ENCODE measurements at regions not wholly inside any gene's neighbourhood (a gene's known extent, or its start where the extent isn't known, plus 50 kb on each side); places are given as distances from the start of the nearest gene placed in this dataset.

DNA sequence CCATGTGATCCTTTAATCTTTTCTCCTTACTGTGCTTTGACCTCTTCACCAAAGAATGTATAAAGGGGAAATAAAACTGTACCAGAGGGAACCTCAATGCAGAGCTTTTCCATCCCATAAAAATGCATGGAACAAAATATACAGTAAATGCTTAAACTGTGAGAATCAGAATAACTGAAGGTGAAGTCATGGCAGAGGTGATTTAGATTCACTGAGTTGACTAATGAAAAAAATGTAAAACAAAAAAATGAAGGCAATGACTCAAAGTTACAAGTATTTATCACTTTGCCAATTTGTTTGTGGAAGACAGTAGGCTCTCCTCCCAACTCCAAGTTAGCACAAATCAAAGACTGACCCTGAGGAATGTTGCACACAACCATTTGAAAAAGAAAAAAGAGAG, 1331.6 kb upstream of the SORCS1 start:
- Histone ChIP-seq H3K27ac (ENCODE audit: low read depth) (no peak overlapping the region), H3K36me3 (ENCODE audit: insufficient read depth) (no peaks in the 10 kb centered on the region), H3K4me1 (ENCODE audit: insufficient read depth) (no peaks in the 10 kb centered on the region), H3K4me3 (ENCODE audit: low read depth, low read length) (no peak overlapping the region)
- DNase-seq (ENCODE audit: extremely low spot score): no peak

DNA sequence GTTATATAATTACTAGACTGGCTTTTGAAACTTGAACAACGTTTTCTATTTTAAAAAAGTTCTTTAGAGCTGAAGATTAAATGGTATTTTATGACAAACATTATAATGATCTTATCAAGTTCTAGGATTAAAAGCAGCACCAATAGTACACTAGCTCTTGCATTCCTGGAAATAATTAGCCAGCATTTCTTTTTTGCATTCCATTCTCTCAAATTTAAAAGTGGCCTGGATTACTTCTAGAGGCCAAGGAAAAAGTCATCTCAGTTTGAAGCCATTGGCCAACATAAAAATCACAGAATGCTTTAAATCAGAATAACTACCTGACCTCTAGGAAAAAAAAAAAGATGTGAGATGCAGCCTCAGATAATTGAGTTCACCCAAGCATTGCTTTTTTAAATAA, 1326.4 kb upstream of the SORCS1 start:
- Histone ChIP-seq H3K4me1 (ENCODE audit: insufficient read depth) (no peaks in the 10 kb centered on the region), H3K4me3 (ENCODE audit: low read depth, low read length) (no peak overlapping the region), H3K36me3 (ENCODE audit: insufficient read depth) (no peaks in the 10 kb centered on the region), H3K27ac (ENCODE audit: low read depth) (no peak overlapping the region)
- WGBS: 19% methylated on average over 1 of the region's 1 CpG
- no peak for DNase-seq (ENCODE audit: extremely low spot score)

- WGBS: 97% methylated on average over 1 of the region's 1 CpG
- no peak for DNase-seq (ENCODE audit: extremely low spot score)
Observed at GRCh38 chr10:108471420-108471819, 1306.9 kb upstream of the SORCS1 start.

DNA sequence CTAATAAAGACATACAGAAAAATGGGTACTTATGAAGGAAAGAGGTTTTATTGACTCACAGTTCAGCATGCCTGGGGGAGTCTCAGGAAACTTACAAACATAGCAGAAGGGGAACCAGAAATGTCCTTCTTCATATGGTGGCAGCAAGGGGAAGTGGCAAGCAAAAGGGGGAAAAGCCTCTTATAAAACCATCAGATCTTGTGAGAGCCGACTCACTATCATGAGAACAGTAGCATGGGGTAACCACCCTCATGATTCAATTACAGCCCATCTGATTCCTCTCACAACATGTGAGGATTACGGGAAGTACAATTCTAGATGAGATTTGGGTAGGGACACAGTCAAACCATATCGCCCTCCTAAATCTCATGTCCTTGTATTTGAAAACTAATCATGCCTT, 1305.4 kb upstream of the SORCS1 start:
- Histone ChIP-seq H3K4me3 (ENCODE audit: low read depth, low read length) (no peak overlapping the region), H3K36me3 (ENCODE audit: insufficient read depth) (no peaks in the 10 kb centered on the region), H3K27ac (ENCODE audit: low read depth) (no peak overlapping the region), H3K4me1 (ENCODE audit: insufficient read depth) (no peaks in the 10 kb centered on the region)
- 62% methylated on average over 3 of the region's 3 CpGs for whole genome bisulfite sequencing
- no peak for DNase-seq (ENCODE audit: extremely low spot score)

More at GRCh38 chr10:108471420-108471819, 1306.9 kb upstream of the SORCS1 start:
- no peak overlapping the region for H3K4me3 ChIP-seq (ENCODE audit: low read depth, low read length)
- H3K27ac ChIP-seq (ENCODE audit: low read depth): no peak overlapping the region
- no peaks in the 10 kb centered on the region for H3K36me3 ChIP-seq (ENCODE audit: insufficient read depth)
- H3K4me1 ChIP-seq (ENCODE audit: insufficient read depth): no peaks in the 10 kb centered on the region

- H3K4me3 ChIP-seq (ENCODE audit: low read depth, low read length): peak overlapping the region; percentile 62
- H3K27ac ChIP-seq (ENCODE audit: low read depth): no peak overlapping the region
- no peaks in the 10 kb centered on the region for H3K36me3 ChIP-seq (ENCODE audit: insufficient read depth)
- no peaks in the 10 kb centered on the region for H3K4me1 ChIP-seq (ENCODE audit: insufficient read depth)
- 3% methylated on average over 62 of the region's 62 CpGs for WGBS
- DNase-seq (ENCODE audit: extremely low spot score): no peak
Observed at GRCh38 chr10:108465871-108466641, 1301.5 kb upstream of the SORCS1 start.

DNA sequence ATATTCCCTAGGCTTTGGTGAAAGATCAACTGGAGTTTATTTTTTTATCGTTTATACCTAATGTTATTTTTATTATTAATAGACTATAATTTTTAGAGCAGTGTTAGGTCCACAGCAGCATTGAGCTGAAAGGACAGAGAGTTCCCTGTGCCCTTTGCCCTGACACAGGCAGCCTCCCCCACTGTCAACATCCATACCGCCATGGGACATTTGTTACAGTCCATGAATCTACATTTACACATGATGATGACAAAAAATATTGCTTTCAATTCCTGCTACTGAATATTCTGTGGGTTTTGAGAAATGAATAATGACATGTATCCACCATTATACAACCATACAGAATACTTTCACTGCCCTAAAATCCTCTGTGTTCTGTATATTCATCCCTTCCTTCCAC, 1297.5 kb upstream of the SORCS1 start:
- Histone ChIP-seq H3K27ac (ENCODE audit: low read depth) (no peak overlapping the region), H3K4me3 (ENCODE audit: low read depth, low read length) (no peak overlapping the region), H3K4me1 (ENCODE audit: insufficient read depth) (no peaks in the 10 kb centered on the region), H3K36me3 (ENCODE audit: insufficient read depth) (no peaks in the 10 kb centered on the region)
- no peak for DNase-seq (ENCODE audit: extremely low spot score)
- 95% methylated on average over 2 of the region's 2 CpGs for WGBS

DNA sequence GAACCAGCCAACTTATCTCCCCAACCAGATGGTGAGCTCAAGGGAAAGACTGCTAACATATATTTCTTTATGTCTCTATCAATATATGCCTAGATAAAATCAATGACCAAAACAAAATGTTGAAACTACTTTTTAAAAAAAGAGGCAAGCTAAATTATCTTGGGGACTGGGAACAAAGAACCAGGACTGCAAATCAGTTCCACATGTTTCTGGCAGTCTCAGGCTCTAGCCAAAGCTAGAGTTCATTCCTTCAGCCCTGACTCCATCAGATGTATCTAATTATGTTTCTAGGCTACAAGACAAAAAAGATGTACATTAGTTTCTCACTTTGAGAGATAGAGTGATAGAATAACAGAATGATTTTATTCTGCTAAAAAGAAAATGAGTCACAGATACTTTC, 1290.3 kb upstream of the SORCS1 start:
- Histone ChIP-seq H3K4me1 (ENCODE audit: insufficient read depth) (no peaks in the 10 kb centered on the region), H3K27ac (ENCODE audit: low read depth) (no peak overlapping the region)
- peak; percentile 42 for DNase-seq (ENCODE audit: extremely low spot score)

DNA sequence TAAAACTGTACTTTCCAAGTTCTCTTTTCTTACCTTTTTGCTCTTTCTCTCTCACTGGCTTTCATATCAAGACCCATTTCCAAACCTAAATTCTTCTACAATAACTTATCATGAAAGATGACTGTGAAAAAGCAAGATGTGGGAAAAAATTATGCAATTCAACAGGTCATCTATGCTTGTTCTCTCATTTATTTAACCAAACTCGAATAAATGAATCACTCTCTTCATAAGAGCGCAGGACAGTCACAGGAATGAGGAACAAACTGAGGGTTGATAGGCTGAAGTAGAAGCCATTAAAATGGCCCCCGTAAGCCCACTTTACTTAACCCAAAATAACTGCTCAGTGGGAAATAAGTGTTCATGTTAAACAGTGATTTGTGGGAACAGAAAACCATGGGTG, 1289.7 kb upstream of the SORCS1 start:
- no peak overlapping the region for H3K27ac ChIP-seq (ENCODE audit: low read depth)

More for the DNA sequence above, 1290.3 kb upstream of the SORCS1 start:
- no peak overlapping the region for H3K4me3 ChIP-seq (ENCODE audit: low read depth, low read length)
- no peaks in the 10 kb centered on the region for H3K36me3 ChIP-seq (ENCODE audit: insufficient read depth)

GRCh38 chr10:108453166-108453565, 1288.7 kb upstream of the SORCS1 start:
- Histone ChIP-seq H3K4me3 (ENCODE audit: low read depth, low read length) (no peak overlapping the region), H3K4me1 (ENCODE audit: insufficient read depth) (no peaks in the 10 kb centered on the region), H3K27ac (ENCODE audit: low read depth) (no peak overlapping the region), H3K36me3 (ENCODE audit: insufficient read depth) (no peaks in the 10 kb centered on the region)
- peak; percentile 29 for DNase-seq (ENCODE audit: extremely low spot score)

More for the DNA sequence above, 1289.7 kb upstream of the SORCS1 start:
- Histone ChIP-seq H3K36me3 (ENCODE audit: insufficient read depth) (no peaks in the 10 kb centered on the region), H3K4me3 (ENCODE audit: low read depth, low read length) (no peak overlapping the region), H3K4me1 (ENCODE audit: insufficient read depth) (no peaks in the 10 kb centered on the region)
- DNase-seq (ENCODE audit: extremely low spot score): no peak
- WGBS: 83% methylated on average over 3 of the region's 3 CpGs

DNA sequence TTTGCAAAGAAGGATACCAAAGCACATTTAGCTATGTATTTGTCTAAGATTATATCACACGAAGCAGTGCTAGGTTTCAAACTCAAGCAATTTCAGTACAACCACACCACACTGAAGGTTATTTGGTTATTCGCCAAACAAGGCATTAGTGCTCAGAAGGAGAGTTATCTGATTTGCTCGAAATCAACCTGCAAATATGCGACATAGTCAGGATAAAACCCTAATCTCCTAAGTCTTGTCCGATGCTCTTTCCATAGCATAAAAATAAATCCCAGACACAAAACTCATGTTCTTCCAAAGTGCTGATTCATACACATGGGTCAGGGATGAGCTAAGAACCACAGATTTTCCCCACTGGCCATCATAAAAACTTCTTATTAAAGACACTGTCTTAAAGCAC, 1288.0 kb upstream of the SORCS1 start:
- DNase-seq (ENCODE audit: extremely low spot score): no peak
- 43% methylated on average over 5 of the region's 5 CpGs for WGBS
- Histone ChIP-seq H3K4me3 (ENCODE audit: low read depth, low read length) (no peak overlapping the region), H3K4me1 (ENCODE audit: insufficient read depth) (no peaks in the 10 kb centered on the region), H3K36me3 (ENCODE audit: insufficient read depth) (no peaks in the 10 kb centered on the region), H3K27ac (ENCODE audit: low read depth) (no peak overlapping the region)

- Histone ChIP-seq H3K27ac (ENCODE audit: low read depth) (no peak overlapping the region), H3K4me3 (ENCODE audit: low read depth, low read length) (no peak overlapping the region), H3K4me1 (ENCODE audit: insufficient read depth) (no peaks in the 10 kb centered on the region), H3K36me3 (ENCODE audit: insufficient read depth) (no peaks in the 10 kb centered on the region)
- no peak for DNase-seq (ENCODE audit: extremely low spot score)
- WGBS: 76% methylated on average over 2 of the region's 2 CpGs
Observed at GRCh38 chr10:108450280-108450679, 1285.8 kb upstream of the SORCS1 start.

- Histone ChIP-seq H3K4me1 (ENCODE audit: insufficient read depth) (no peaks in the 10 kb centered on the region), H3K27ac (ENCODE audit: low read depth) (no peak overlapping the region), H3K36me3 (ENCODE audit: insufficient read depth) (peaks cover 2% of the 10 kb centered on the region), H3K4me3 (ENCODE audit: low read depth, low read length) (no peak overlapping the region)
- DNase-seq (ENCODE audit: extremely low spot score): no peak
- WGBS: 91% methylated on average over 3 of the region's 3 CpGs
Observed at GRCh38 chr10:108445746-108446145, 1281.2 kb upstream of the SORCS1 start.

GRCh38 chr10:108443636-108444035, 1279.1 kb upstream of the SORCS1 start:
- Histone ChIP-seq H3K4me1 (ENCODE audit: insufficient read depth) (no peaks in the 10 kb centered on the region), H3K27ac (ENCODE audit: low read depth) (no peak overlapping the region), H3K4me3 (ENCODE audit: low read depth, low read length) (no peak overlapping the region), H3K36me3 (ENCODE audit: insufficient read depth) (peaks cover 2% of the 10 kb centered on the region)
- DNase-seq (ENCODE audit: extremely low spot score): no peak
- WGBS: 96% methylated on average over 2 of the region's 2 CpGs

DNA sequence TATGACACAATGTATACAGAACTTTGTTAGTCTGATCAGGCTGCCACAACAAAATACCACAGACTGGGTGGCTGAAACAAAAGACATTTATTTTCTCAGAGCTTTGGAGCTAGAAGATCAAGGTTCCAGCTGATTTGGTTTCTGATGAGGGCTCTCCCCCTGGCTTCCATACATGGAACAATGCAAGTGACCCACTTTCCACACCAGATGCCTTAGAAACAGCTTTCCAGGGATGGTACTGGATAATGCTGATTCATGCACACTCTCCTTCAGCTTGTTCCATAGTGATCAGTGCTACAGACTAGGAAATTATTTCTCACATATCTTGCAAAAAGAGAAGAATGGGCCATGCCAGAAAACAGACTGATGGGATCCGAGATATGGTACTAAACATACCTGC, 1274.9 kb upstream of the SORCS1 start:
- Histone ChIP-seq H3K27ac (ENCODE audit: low read depth) (no peak overlapping the region), H3K4me1 (ENCODE audit: insufficient read depth) (no peaks in the 10 kb centered on the region), H3K4me3 (ENCODE audit: low read depth, low read length) (no peak overlapping the region), H3K36me3 (ENCODE audit: insufficient read depth) (peaks cover 2% of the 10 kb centered on the region)
- DNase-seq (ENCODE audit: extremely low spot score): no peak
- 80% methylated on average over 1 of the region's 1 CpG for WGBS

- Histone ChIP-seq H3K36me3 (ENCODE audit: insufficient read depth) (no peaks in the 10 kb centered on the region), H3K27ac (ENCODE audit: low read depth) (no peak overlapping the region), H3K4me3 (ENCODE audit: low read depth, low read length) (no peak overlapping the region), H3K4me1 (ENCODE audit: insufficient read depth) (no peaks in the 10 kb centered on the region)
- WGBS: 87% methylated on average over 6 of the region's 6 CpGs
- DNase-seq (ENCODE audit: extremely low spot score): no peak
Observed at GRCh38 chr10:108436096-108436495, 1271.6 kb upstream of the SORCS1 start.

Measured in urinary bladder (tissue), 3 donors.